HepG2 (cell line): ENCODE measurements at regions not wholly inside any gene's neighbourhood (a gene's known extent, or its start where the extent isn't known, plus 50 kb on each side); places are given as distances from the start of the nearest gene placed in this dataset.

ENCODE experiments used
- CEBPG ChIP-seq: IDR thresholded peaks from 2 replicates; pipeline ENCODE4 v1.6.1; 2016
- LRRFIP1 ChIP-seq: sonication (generic); formaldehyde crosslinking; conservative IDR thresholded peaks from 2 replicates; pipeline ENCODE4 v1.4.0; 2020; ENCODE audit warnings: missing genetic modification reagents
- MAX ChIP-seq: IDR thresholded peaks from 2 replicates; pipeline ENCODE4 v1.6.1; 2012; ENCODE audit warnings: inconsistent platforms
- MYC ChIP-seq: sonication (generic); formaldehyde crosslinking; IDR thresholded peaks from 2 replicates; pipeline ENCODE4 v1.9.0; 2021; ENCODE audit warnings: missing genetic modification reagents, borderline replicate concordance
- PREB ChIP-seq: sonication (generic); formaldehyde crosslinking; IDR thresholded peaks from 2 replicates; pipeline ENCODE4 v1.4.0; 2020; ENCODE audit warnings: missing genetic modification reagents
- ZBTB21 ChIP-seq: sonication (generic); formaldehyde crosslinking; IDR thresholded peaks from 2 replicates; pipeline ENCODE4 v1.4.0; 2020; ENCODE audit warnings: missing genetic modification reagents
- ZNF274 ChIP-seq: sonication (generic); formaldehyde crosslinking; IDR thresholded peaks from 2 replicates; pipeline ENCODE4 v1.5.1; 2020; ENCODE audit warnings: mild to moderate bottlenecking, missing genetic modification reagents

- TF ChIP-seq MAX = no peak
- no peak for TF ChIP-seq LRRFIP1 (CRISPR knock-in tag)
- TF ChIP-seq ZBTB21 (CRISPR knock-in tag) = no peak
- TF ChIP-seq PREB (CRISPR knock-in tag) = no peak
- no peak for TF ChIP-seq CEBPG (CRISPR knock-in tag)
- no peak for TF ChIP-seq ZNF274 (CRISPR knock-in tag)
- TF ChIP-seq MYC = no peak
These were observed 87.6 kb downstream of the GPR65 start for GRCh38 chr14:88092529-88092928.
